PC-9 (cell line): ENCODE measurements at regions not wholly inside any gene's neighbourhood (a gene's known extent, or its start where the extent isn't known, plus 50 kb on each side); places are given as distances from the start of the nearest gene placed in this dataset.

Experiments
- EZH2 ChIP-seq: fragments of 200-600 bp; sonication (generic); IDR thresholded peaks from 2 replicates; pipeline ENCODE4 v1.8.0; 2017; ENCODE audit warnings: antibody characterized with exemption, low read depth
- TF ChIP-seq, protein P1 (sequence below): fragments of 200-600 bp; sonication (generic); conservative IDR thresholded peaks from 2 replicates; pipeline ENCODE4 v1.6.1; 2017; ENCODE audit warnings: mixed run types, antibody characterized with exemption, mild to moderate bottlenecking, moderate library complexity

DNA sequence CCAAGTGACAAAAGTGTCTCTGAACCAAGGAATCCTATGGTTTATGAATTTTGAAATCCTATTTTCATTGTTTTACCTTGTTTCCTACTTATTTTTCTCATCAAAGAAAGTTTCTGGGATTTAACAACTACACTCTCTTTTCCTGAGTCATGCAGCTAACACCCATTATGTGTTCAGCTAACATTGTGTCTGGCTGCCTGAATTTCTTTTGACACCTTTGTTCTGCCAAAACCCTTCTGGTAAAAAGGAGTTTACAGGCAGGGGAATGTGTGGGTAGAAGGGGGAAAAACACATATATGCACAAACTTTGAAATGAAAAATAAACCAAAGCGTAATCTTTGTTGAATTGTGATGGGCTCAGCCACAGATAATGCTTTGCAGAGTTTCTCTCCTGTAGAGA is 146.2 kb downstream of the COX7C start:
- no peak for TF ChIP-seq EZH2
- TF ChIP-seq, protein P1, sequence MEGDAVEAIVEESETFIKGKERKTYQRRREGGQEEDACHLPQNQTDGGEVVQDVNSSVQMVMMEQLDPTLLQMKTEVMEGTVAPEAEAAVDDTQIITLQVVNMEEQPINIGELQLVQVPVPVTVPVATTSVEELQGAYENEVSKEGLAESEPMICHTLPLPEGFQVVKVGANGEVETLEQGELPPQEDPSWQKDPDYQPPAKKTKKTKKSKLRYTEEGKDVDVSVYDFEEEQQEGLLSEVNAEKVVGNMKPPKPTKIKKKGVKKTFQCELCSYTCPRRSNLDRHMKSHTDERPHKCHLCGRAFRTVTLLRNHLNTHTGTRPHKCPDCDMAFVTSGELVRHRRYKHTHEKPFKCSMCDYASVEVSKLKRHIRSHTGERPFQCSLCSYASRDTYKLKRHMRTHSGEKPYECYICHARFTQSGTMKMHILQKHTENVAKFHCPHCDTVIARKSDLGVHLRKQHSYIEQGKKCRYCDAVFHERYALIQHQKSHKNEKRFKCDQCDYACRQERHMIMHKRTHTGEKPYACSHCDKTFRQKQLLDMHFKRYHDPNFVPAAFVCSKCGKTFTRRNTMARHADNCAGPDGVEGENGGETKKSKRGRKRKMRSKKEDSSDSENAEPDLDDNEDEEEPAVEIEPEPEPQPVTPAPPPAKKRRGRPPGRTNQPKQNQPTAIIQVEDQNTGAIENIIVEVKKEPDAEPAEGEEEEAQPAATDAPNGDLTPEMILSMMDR, result no peak
